Fibroblast of the aortic adventitia (primary cell): ENCODE measurements at regions not wholly inside any gene's neighbourhood (a gene's known extent, or its start where the extent isn't known, plus 50 kb on each side); places are given as distances from the start of the nearest gene placed in this dataset.
"Not testable (repeated sequence)": the region's sequence is repeated elsewhere in the genome, so short reads cannot be mapped to it uniquely, and the experiment has no call there.

Experiments used
- DNase-seq: peaks from one replicate; pipeline ENCODE4 v3.0.0-alpha.2; 2010; ENCODE audit warnings: low read depth
- H3K4me3 ChIP-seq: 2 replicates; pipeline ENCODE4 v1.5.1; 2011; ENCODE audit warnings: low read depth, mild to moderate bottlenecking, control low read depth, low read length, moderate library complexity
- TF ChIP-seq, protein P1 (sequence below): IDR thresholded peaks from 2 replicates; pipeline ENCODE4 v1.5.1; 2011; ENCODE audit warnings: mild to moderate bottlenecking, low read length, control low read depth, inconsistent platforms; ENCODE audit not compliant: insufficient read depth

DNA sequence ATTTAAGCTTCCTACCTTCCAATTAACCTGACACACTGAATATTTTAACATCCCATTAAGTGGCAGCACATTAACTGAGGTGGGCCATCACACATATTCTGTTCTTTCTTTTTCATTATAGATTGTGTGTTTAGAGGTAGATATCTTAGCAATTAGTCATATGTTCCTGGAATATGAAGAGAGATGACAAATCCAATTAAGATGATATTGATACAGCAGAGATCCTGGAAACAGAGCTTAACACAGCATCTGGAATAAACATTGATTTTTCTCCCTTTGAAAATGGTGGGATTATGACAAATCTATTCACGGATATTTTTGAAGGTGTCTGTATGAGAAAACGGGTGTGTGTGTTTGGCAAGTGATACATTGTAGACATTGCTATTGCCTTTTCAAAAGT, 448.0 kb downstream of the CDH10 start:
- DNase-seq = no peak
- H3K4me3 ChIP-seq = no peak overlapping the region
- TF ChIP-seq, protein P1, sequence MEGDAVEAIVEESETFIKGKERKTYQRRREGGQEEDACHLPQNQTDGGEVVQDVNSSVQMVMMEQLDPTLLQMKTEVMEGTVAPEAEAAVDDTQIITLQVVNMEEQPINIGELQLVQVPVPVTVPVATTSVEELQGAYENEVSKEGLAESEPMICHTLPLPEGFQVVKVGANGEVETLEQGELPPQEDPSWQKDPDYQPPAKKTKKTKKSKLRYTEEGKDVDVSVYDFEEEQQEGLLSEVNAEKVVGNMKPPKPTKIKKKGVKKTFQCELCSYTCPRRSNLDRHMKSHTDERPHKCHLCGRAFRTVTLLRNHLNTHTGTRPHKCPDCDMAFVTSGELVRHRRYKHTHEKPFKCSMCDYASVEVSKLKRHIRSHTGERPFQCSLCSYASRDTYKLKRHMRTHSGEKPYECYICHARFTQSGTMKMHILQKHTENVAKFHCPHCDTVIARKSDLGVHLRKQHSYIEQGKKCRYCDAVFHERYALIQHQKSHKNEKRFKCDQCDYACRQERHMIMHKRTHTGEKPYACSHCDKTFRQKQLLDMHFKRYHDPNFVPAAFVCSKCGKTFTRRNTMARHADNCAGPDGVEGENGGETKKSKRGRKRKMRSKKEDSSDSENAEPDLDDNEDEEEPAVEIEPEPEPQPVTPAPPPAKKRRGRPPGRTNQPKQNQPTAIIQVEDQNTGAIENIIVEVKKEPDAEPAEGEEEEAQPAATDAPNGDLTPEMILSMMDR = no peak

DNA sequence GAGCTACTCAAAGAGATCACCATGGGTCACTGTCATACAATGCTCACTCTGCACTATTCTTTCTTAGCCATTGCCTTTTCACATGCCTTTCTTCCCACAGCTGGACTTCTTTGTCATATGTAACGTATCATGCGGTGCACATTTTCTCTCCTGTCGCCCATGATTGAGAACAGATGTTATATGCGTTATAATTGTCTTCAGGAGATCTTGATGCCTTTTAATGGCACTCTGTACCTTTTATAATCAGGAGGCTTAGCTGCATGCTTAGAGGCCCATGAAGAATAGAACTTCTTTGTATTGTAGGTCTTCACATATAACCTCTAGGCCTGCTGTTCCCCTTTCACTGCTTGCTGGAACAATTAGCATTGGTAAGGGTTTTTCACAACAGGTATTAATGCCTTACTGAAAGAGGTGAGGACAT, 436.1 kb downstream of the CDH10 start:
- DNase-seq = no peak
- no peak overlapping the region for H3K4me3 ChIP-seq

DNA sequence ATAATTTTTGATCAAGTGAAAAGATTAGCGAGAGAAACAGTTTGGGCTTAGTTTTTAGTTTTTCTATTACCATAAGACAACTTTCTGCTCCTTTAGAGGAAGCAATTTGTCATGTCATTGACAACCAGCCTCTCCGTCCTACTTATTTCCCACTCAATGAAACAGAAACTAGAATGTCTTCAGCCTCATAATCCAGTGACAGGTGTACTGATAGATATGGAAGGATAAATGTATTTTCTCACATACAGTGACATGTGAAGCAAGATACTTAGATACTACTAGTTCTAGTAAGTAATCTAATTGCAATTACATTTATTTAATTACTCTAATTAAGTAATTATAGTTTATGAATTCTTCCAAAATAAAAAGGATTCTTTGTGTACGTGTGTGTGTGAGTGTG, 429.7 kb downstream of the CDH10 start:
- TF ChIP-seq, protein P1 = no peak
- H3K4me3 ChIP-seq = no peak overlapping the region
- no peak for DNase-seq

More for the DNA sequence above, 436.1 kb downstream of the CDH10 start:
- TF ChIP-seq, protein P1 = no peak

DNA sequence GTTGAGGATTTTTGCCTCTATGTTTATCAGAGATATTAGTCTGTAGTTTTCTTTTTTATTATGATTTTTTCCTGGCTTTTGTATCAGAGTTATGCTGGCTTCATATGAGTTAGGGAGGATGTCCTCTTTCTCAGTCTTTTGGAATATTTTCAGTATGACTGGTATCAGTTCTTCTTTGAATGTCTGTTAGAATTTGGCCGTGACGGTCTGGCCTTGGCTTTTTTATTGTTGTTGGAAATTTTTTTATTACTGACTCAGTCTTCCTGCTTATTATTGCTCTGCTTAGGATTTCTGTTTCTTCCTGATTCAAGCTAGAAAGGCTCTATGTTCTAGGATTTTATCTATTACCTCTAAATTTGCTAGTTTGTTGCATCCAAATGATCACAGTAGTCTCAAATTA, 421.9 kb downstream of the CDH10 start:
- peak; percentile 26 for DNase-seq
- TF ChIP-seq, protein P1 = no peak

DNA sequence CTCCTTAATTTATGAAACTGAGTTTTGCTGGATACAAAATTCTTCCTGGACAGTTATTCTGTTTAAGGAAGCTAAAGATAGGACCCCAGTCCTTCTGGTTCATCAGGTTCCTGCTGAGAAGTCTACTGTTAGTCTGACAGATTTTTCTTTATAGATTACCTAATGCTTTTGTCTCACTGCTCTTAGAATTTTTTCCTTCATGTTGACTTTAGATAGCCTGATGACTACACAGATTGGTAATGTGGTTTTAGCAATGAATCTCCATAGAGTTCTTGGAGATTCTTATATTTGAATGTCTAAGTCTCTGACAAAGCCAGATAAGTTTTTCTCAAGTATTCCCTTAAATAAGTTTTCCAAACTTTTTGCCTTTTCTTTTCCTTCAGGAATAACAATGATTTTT, 419.7 kb downstream of the CDH10 start:
- DNase-seq = no peak
- TF ChIP-seq, protein P1 = no peak
- no peak overlapping the region for H3K4me3 ChIP-seq

More for the DNA sequence above, 421.9 kb downstream of the CDH10 start:
- no peak overlapping the region for H3K4me3 ChIP-seq

DNA sequence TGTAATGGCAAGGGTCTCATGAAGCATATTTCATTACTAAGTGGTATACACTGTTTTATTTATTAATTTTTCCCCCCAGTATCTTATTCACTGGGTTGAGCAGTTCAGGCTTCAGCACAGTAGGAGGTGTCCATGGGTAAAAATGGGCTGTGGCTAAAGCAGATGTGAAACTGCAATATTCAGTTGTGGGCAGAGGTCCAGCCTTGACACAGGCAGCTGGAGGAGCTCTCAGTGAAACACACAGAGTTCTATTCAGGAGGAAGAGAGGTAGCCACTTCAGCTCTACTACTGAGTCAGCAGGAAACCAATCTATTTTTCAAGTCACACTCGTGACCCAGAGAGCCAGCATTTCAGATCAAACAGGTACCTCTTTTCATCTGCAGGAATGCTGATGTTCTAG, 418.3 kb downstream of the CDH10 start:
- TF ChIP-seq, protein P1 = no peak
- DNase-seq = peak; percentile 5
- H3K4me3 ChIP-seq = no peak overlapping the region

DNA sequence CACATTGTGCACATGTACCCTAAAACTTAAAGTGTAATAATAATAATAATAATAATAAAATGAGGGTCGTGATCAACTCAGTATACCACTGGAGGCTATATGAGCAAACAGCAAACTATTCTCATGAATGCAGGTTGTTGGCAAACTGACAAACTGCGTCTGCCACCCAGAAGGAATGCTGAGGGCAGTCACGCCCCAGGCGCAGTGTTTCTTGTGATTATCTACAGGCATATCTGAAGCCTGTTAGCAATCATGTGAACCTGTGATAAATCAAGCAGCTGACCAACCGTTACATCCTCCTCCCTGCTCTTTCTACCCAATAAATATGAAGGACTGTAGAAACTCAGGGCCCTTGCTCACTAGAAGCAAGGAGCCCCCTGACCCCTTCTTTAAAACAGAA, 416.9 kb downstream of the CDH10 start:
- H3K4me3 ChIP-seq, DNase-seq: not testable (repeated sequence)

DNA sequence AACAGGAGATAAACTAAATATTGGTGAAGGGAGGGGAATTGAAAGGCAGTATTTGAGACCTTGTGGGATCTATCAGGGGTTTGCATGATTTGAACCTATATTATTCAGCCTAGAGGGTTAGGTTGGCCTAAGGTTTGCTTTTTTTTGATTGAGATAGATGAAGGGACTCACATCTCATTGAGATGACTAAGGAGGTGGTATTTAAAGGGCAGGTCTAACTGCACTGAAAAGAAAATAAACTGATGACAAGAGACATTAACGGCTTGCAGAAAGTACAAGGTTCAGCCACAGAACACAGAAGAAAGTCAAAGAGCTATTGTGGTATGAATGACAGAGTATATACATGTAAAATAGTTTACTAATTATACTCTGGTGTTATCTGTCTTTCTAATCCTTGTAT, 412.7 kb downstream of the CDH10 start:
- TF ChIP-seq, protein P1 = no peak
- no peak for DNase-seq

More for the DNA sequence above, 412.7 kb downstream of the CDH10 start:
- H3K4me3 ChIP-seq = no peak overlapping the region
